ENCODE measurements at regions not wholly inside any gene's neighbourhood (a gene's known extent, or its start where the extent isn't known, plus 50 kb on each side); places are given as distances from the start of the nearest gene placed in this dataset.

DNA sequence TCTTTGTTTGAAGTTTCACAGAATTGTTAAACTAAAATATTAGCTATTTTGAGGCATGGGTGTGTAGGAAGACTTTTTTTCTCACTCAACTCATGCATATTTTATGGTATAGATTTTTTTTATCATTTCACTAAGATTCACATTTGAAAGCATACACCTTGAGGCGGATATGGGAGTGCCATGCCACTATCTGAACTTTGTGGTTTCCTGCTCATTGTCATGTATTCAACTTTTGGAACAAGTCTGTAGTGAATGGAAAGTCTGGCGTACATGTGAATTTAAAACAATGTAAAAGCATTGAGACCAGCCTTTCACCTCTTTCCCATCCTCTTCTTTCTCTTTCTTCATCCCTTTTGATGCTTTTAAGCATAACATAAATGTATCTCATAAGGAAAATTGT is 147.9 kb downstream of the TPBG start:
- TF ChIP-seq CEBPB (IDR thresholded peaks at IDR 0.05) (no peak), REST (IDR thresholded peaks at IDR 0.05; ENCODE audit: low read depth) (no peak), RAD21 (IDR thresholded peaks at IDR 0.05; ENCODE audit: low read depth) (no peak)
- TF ChIP-seq, protein P1, sequence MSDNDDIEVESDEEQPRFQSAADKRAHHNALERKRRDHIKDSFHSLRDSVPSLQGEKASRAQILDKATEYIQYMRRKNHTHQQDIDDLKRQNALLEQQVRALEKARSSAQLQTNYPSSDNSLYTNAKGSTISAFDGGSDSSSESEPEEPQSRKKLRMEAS (IDR thresholded peaks at IDR 0.05), result no peak
- TF ChIP-seq, protein P2, sequence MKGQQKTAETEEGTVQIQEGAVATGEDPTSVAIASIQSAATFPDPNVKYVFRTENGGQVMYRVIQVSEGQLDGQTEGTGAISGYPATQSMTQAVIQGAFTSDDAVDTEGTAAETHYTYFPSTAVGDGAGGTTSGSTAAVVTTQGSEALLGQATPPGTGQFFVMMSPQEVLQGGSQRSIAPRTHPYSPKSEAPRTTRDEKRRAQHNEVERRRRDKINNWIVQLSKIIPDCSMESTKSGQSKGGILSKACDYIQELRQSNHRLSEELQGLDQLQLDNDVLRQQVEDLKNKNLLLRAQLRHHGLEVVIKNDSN (IDR thresholded peaks at IDR 0.05), result no peak

DNA sequence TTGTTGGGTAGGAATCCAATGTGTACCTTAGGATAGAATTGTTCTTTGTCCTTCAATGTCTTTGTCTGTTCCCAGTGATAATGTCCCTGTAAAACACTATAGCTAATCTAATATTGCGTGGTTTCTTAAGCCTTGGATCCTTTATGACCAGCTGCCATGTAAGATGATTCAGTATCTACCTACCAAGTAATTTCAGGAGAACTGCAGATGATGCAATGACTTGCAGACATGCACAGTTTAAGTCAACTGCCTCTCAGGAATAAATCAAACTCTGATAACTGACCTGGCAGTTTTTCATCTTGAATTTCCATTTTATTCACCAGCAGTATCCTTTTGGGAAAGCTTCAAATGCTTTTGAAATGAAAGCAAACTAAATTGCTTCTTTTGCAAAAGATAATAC is 157.8 kb downstream of the TPBG start:
- TF ChIP-seq EP300 (IDR thresholded peaks at IDR 0.05; ENCODE audit: borderline replicate concordance) (no peak), FOXM1 (IDR thresholded peaks at IDR 0.05; ENCODE audit: borderline replicate concordance, low read depth) (no peak), NFIC (IDR thresholded peaks at IDR 0.05) (no peak), REST (IDR thresholded peaks at IDR 0.05; ENCODE audit: low read depth) (no peak), YY1 (IDR thresholded peaks at IDR 0.05; ENCODE audit: low read depth) (no peak), TCF12 (IDR thresholded peaks at IDR 0.05; ENCODE audit: low read depth) (no peak), CEBPB (IDR thresholded peaks at IDR 0.05) (no peak), TAF1 (IDR thresholded peaks at IDR 0.05; ENCODE audit: low read depth) (no peak), RAD21 (IDR thresholded peaks at IDR 0.05; ENCODE audit: low read depth) (no peak), ZBTB7A (IDR thresholded peaks at IDR 0.05; ENCODE audit: low read depth) (no peak), EGR1 (IDR thresholded peaks at IDR 0.05) (no peak), CREB1 (IDR thresholded peaks at IDR 0.05; ENCODE audit: low read depth) (no peak), TEAD4 (IDR thresholded peaks at IDR 0.05) (no peak)
- TF ChIP-seq, protein P1 (IDR thresholded peaks at IDR 0.05), result no peak
- TF ChIP-seq, protein P2 (IDR thresholded peaks at IDR 0.05), result no peak

DNA sequence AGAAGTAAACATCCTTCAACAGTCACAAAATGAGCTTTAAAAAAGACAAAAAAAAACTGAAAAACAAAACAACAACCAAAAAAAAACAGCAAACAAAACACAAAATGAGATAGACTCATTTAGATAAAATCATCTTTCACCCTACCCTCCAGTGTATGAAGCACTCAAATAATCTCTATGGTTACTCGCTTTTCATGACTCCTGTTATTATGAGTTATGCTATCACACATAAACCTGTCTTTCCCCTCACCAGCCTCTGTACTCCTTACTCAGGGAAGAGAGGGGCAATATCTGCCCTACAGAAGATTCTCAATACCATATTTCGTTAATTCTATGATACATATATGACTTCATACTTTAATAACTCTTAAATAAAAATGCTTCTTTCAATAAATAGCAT is 158.2 kb downstream of the TPBG start:
- TF ChIP-seq TAF1 (IDR thresholded peaks at IDR 0.05; ENCODE audit: low read depth), result no peak
- TF ChIP-seq EP300 (IDR thresholded peaks at IDR 0.05; ENCODE audit: borderline replicate concordance), result no peak
- TF ChIP-seq TCF12 (IDR thresholded peaks at IDR 0.05; ENCODE audit: low read depth), result no peak
- TF ChIP-seq REST (IDR thresholded peaks at IDR 0.05; ENCODE audit: low read depth), result no peak
- no peak for TF ChIP-seq RAD21 (IDR thresholded peaks at IDR 0.05; ENCODE audit: low read depth)
- no peak for TF ChIP-seq CEBPB (IDR thresholded peaks at IDR 0.05)
- no peak for TF ChIP-seq FOXM1 (IDR thresholded peaks at IDR 0.05; ENCODE audit: borderline replicate concordance, low read depth)
- TF ChIP-seq, protein P1 (IDR thresholded peaks at IDR 0.05), result no peak
- no peak for TF ChIP-seq CREB1 (IDR thresholded peaks at IDR 0.05; ENCODE audit: low read depth)
- TF ChIP-seq YY1 (IDR thresholded peaks at IDR 0.05; ENCODE audit: low read depth), result no peak
- TF ChIP-seq, protein P2 (IDR thresholded peaks at IDR 0.05), result no peak
- no peak for TF ChIP-seq TEAD4 (IDR thresholded peaks at IDR 0.05)
- no peak for TF ChIP-seq NFIC (IDR thresholded peaks at IDR 0.05)
- no peak for TF ChIP-seq ZBTB7A (IDR thresholded peaks at IDR 0.05; ENCODE audit: low read depth)

DNA sequence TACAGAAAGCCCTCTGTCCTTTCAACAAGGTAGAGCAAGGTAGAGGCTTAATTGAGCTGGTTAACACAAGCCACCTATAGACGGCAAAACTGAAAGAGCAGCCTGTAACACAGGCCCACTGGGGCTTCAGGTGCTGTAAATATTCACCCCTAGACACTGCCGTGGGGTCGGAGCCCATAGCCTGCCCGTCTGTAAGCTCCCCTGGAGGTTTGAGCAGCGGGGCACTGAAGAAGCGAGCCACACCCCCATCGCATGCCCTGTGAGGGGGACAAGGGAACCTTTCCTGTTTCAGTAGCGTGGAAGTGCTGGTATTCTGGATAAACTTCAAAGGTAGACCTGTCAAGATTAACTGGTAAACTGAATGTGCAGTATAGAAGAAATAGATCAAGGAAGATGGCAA is 160.4 kb downstream of the TPBG start:
- TF ChIP-seq NFIC (IDR thresholded peaks at IDR 0.05) (no peak), CEBPB (IDR thresholded peaks at IDR 0.05) (no peak), ZBTB7A (IDR thresholded peaks at IDR 0.05; ENCODE audit: low read depth) (no peak), EP300 (IDR thresholded peaks at IDR 0.05; ENCODE audit: borderline replicate concordance) (no peak), CREB1 (IDR thresholded peaks at IDR 0.05; ENCODE audit: low read depth) (no peak), TAF1 (IDR thresholded peaks at IDR 0.05; ENCODE audit: low read depth) (no peak)
